ENCODE measurements at regions not wholly inside any gene's neighbourhood (a gene's known extent, or its start where the extent isn't known, plus 50 kb on each side); places are given as distances from the start of the nearest gene placed in this dataset.

- no peak for DNase-seq
Measured at GRCh38 chr3:77859156-77859555, 819.3 kb downstream of the ROBO2 start.

DNA sequence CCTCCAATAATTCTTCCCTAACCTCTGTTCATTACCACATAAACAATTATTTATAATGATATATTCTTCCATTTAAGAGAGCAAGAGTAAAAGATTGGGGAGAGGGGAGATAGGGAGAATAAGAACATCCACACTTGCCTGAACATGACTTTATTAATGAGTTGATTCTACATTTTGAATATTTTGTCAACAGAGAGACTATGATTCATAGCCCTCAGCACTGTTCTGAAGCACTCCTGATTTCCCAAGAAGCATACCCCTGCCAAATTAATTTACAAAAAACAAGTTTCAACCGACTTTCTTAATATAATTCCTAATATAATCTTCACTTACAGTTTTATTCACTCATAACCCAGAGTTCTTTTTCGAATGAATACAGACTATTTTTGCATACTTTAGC lies 828.8 kb downstream of the ROBO2 start:
- DNase-seq: no peak

DNA sequence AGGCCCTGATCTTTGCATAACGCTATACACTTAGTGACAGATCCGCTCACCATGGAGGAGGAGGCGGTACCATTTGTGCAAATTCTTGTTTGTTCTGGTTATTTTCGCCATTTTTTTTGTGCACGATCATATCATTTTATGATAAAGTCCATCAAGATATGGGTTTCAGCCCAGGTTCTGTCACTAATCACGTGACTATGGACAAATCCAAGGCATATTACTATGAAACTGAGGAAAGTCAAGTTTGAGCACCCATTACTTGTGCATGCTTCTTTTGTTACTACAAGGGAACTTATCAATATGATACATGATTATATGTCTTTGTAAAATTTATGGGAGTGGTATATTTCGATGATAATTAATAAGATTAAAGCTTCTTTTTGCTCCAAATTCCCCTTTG lies 829.5 kb downstream of the ROBO2 start:
- no peak for DNase-seq

DNA sequence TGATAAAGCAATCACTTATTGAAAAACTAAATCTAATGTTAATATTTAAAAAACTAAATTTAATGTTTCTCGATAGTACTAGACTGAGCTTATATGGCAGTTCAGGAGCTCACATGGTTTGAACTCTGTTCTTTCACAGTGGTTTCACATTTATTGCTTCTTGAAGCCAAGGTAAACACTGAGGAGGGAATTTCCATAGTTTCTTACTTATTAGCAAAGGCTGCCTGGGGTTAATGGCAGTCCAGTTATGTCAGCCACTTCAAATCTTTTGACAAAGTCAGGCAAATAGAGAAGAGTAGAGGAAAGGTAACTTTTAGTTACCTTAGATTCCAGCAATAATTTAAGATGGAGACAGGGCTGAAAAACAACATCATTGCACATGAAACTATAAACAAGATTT lies 831.5 kb downstream of the ROBO2 start:
- no peak for DNase-seq

GRCh38 chr3:77873598-77873997 lies 833.7 kb downstream of the ROBO2 start:
- DNase-seq: peak in 8 of 56 donors; percentile 1 to 23 (median 8)

DNA sequence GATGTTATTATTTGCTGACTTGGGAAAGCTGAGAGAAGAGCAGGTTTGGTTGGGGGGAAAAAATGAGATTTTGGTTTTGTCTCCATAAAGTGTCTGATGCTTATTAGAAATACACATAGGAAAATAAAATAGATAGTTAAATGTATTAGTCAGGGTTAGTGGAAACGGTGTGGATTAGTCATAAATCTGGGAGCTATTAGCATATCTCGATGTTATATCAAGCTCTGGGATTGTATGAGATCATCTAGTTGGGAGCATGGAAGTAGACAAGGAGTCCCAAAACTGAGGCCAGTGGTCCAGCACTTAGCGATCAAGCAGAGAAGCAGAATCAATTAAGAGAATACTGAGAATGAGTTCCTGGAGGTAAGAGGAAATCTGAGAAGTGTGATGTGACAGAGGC lies 845.5 kb downstream of the ROBO2 start:
- no peak for DNase-seq

GRCh38 chr3:77887611-77888010 lies 847.7 kb downstream of the ROBO2 start:
- DNase-seq: no peak

DNA sequence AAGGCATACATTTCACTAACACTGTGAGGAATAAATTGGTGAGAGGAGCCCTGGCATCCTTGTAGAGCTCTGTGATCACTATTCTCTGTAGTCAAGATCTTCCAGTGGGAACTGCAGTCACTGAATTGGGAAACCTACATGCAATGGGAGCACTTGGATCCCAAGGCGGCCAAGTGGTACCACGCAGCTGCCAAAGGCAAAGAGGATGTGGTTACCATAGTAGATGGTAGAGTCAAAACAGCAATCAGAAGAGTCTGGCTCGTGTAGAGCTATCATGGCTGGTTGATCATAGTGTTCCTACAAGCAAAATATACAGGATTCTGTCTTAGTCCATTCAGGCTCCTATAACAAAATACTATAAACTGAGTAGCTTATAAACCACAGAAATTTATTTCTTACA lies 849.7 kb downstream of the ROBO2 start:
- DNase-seq: no peak

- no peak for DNase-seq
Measured at GRCh38 chr3:77898621-77899020, 858.7 kb downstream of the ROBO2 start.

DNA sequence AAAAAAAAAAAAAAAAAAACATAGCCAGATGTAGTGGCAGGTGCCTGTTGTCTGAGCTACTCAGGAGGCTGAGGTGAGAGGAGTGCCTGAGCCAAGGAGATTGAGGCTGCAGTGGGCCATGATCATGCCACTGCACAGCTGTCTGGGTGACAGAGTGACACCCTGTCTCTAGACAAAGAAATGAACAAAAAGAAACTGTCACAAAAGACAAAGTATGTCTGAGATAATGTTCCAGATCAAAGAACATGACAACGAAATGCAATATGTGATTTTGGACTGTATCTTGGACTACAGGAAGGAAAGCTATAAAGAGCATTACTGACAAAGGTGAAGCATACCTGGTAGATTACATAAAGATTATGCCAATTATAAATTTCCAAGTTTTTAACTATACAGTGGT lies 862.8 kb downstream of the ROBO2 start:
- DNase-seq: no peak

GRCh38 chr3:77906102-77906709 lies 866.3 kb downstream of the ROBO2 start:
- no peak for DNase-seq

- DNase-seq: no peak
Measured at GRCh38 chr3:77913524-77914174, 873.8 kb downstream of the ROBO2 start.

- DNase-seq: no peak
Measured at GRCh38 chr3:77915336-77915735, 875.4 kb downstream of the ROBO2 start.

- DNase-seq: no peak
Measured at GRCh38 chr3:77917225-77917624, 877.3 kb downstream of the ROBO2 start.

DNA sequence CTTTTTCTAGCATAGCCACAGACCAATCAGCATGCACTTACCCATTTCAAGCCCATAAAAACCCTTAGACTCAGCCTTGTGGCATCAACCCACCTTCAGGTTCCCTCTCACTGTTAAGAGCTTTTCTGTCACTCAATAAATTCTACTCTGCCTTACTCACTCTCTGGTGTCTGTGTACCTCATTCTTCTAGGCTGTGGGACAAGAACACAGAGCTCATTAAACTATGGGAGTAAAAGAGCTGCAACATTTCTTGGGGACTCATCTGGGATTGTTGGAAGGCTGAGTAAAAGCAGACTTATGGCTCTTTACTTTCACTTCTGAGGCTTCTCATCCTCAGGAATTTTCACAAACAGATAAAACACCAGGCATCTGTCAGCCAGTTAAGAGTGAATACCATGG lies 879.3 kb downstream of the ROBO2 start:
- no peak for DNase-seq

GRCh38 chr3:77931255-77932009 lies 891.5 kb downstream of the ROBO2 start:
- DNase-seq: peak in 2 of 56 donors; percentile 1 to 8

- DNase-seq: no peak
Measured at GRCh38 chr3:77932926-77933325, 893.0 kb downstream of the ROBO2 start.

DNA sequence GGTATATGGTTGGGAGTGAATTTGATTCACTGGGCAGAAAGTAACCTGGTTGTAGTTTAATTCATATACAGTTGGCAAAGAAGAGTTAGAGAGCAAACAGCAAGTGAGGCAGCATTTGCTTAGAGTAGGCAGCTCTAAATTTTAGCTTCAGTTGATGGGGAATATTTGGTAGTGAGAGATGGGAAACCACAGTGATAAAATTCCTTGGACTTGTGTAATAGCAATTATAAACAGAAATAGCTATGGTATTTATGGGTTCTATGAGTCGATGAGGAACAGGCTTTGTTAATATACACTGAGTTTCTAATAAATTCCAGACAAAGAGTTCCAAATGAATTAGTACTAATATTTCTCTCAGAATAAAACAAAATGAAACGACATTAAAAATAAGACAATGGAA lies 894.0 kb downstream of the ROBO2 start:
- no peak for DNase-seq

DNA sequence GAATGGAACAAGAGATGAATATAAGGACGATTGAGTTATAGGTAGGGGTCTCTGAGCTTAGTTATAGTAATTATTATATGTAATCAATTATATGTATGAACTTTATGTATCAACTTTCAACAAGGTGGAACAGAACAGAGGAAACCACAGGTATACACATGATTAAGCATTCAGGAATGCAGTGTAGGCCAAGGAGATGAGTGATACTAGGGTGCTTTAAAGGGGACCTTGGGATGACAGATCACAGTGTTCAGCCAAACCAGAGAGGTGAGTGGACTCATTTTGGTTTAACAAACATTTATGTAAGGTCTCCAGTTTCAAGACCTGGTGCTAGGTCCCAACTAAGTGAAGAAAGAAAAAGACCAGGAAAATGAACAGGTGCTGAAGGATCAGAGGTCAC lies 895.5 kb downstream of the ROBO2 start:
- DNase-seq: no peak

DNA sequence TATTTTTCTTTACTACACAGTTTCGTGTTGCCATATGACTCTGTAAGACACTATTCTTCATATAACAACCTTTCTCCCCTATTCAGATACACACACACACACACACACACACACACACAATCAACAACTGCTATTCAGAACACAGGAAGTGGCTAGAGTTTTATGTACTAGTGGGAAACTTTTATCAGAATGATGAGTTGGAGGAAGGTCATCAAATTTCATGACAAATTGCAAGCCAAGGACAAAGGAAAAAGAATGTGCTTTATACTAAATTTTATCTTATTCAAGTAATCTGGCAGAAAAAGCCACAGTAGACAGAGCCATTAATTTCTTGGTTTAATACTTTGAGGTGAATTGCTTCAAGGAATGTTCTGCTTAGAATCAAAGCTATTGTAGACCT lies 899.8 kb downstream of the ROBO2 start:
- DNase-seq: no peak

- no peak for DNase-seq
Measured at GRCh38 chr3:77943598-77943997, 903.7 kb downstream of the ROBO2 start.

- no peak for DNase-seq
Measured at GRCh38 chr3:77945320-77945719, 905.4 kb downstream of the ROBO2 start.

GRCh38 chr3:77947671-77948070 lies 907.8 kb downstream of the ROBO2 start:
- DNase-seq: no peak

Data from amygdala (tissue), 56 donors.